Erythroblast (primary cell): ENCODE measurements at regions not wholly inside any gene's neighbourhood (a gene's known extent, or its start where the extent isn't known, plus 50 kb on each side); places are given as distances from the start of the nearest gene placed in this dataset.

ENCODE experiments used
- GATA1 ChIP-seq: IDR thresholded peaks from 2 replicates; pipeline ENCODE4 v1.6.1; 2011; ENCODE audit warnings: low read depth, mild to moderate bottlenecking, control low read depth, low read length, moderate library complexity
- POLR2A ChIP-seq: IDR thresholded peaks from 2 replicates; pipeline ENCODE4 v1.6.1; 2011; ENCODE audit warnings: mild to moderate bottlenecking, low read length

- TF ChIP-seq POLR2A (no peak), GATA1 (no peak)
These were observed 911.7 kb upstream of the MAP3K7 start for GRCh38 chr6:91498576-91498975.
